ENCODE measurements at regions not wholly inside any gene's neighbourhood (a gene's known extent, or its start where the extent isn't known, plus 50 kb on each side); places are given as distances from the start of the nearest gene placed in this dataset.

DNA sequence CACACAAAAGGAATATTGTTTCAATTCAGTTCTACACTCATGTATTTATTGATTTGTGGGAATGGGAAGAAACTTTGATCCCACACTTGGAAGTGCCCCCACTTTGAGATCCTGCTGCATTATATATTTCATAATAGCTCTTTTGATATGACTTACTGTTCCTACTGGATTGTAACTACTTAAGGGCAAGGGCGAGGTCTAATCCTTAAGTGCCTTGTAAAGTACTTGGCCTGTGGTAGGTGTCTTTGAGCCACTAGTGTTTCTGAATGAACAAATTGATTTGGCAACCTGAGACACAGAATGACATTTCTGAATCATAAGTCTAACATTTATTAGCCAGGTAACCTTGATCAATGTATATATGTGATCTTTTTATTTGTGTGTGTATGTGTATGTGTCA lies 767.2 kb downstream of the RAB28 start:
- CTCF ChIA-PET: no interaction called here
- no peak for ATAC-seq
- no peak for TF ChIP-seq ZNF274 (IDR thresholded peaks at IDR 0.05; ENCODE audit: low read depth, low read length)
- TF ChIP-seq, protein P1, sequence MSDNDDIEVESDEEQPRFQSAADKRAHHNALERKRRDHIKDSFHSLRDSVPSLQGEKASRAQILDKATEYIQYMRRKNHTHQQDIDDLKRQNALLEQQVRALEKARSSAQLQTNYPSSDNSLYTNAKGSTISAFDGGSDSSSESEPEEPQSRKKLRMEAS (IDR thresholded peaks at IDR 0.05): no peak
- TF ChIP-seq ELF1 (IDR thresholded peaks at IDR 0.05; ENCODE audit: borderline replicate concordance, low read depth): no peak
- TF ChIP-seq EGR1 (IDR thresholded peaks at IDR 0.05; ENCODE audit: low read depth): no peak
- no peak for TF ChIP-seq ZFX (IDR thresholded peaks at IDR 0.05)
- TF ChIP-seq, protein P2, sequence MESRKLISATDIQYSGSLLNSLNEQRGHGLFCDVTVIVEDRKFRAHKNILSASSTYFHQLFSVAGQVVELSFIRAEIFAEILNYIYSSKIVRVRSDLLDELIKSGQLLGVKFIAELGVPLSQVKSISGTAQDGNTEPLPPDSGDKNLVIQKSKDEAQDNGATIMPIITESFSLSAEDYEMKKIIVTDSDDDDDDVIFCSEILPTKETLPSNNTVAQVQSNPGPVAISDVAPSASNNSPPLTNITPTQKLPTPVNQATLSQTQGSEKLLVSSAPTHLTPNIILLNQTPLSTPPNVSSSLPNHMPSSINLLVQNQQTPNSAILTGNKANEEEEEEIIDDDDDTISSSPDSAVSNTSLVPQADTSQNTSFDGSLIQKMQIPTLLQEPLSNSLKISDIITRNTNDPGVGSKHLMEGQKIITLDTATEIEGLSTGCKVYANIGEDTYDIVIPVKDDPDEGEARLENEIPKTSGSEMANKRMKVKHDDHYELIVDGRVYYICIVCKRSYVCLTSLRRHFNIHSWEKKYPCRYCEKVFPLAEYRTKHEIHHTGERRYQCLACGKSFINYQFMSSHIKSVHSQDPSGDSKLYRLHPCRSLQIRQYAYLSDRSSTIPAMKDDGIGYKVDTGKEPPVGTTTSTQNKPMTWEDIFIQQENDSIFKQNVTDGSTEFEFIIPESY (IDR thresholded peaks at IDR 0.05; ENCODE audit: extremely low read depth, insufficient replicate concordance, low read length): no peak
- no peak for TF ChIP-seq POLR2A (IDR thresholded peaks at IDR 0.05; ENCODE audit: borderline replicate concordance, extremely low read depth, insufficient read depth, insufficient read length)
- TF ChIP-seq CEBPB (IDR thresholded peaks at IDR 0.05; ENCODE audit: low read depth): no peak
- no peak for TF ChIP-seq POLR2AphosphoS5 (IDR thresholded peaks at IDR 0.05; ENCODE audit: low read depth, low read length)
- no peak for TF ChIP-seq YY1 (IDR thresholded peaks at IDR 0.05; ENCODE audit: extremely low read depth, insufficient replicate concordance, low read depth, low read length)
- TF ChIP-seq, protein P3, sequence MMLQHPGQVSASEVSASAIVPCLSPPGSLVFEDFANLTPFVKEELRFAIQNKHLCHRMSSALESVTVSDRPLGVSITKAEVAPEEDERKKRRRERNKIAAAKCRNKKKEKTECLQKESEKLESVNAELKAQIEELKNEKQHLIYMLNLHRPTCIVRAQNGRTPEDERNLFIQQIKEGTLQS (IDR thresholded peaks at IDR 0.05): no peak
- TF ChIP-seq EZH2phosphoT487 (IDR thresholded peaks at IDR 0.05; ENCODE audit: borderline replicate concordance): no peak
- no peak for TF ChIP-seq TCF7L2 (IDR thresholded peaks at IDR 0.05; ENCODE audit: borderline replicate concordance, extremely low read depth, insufficient read depth, insufficient read length)
- TF ChIP-seq SP1 (IDR thresholded peaks at IDR 0.05; ENCODE audit: low read depth): no peak

More for the DNA sequence above, 767.2 kb downstream of the RAB28 start:
- no peak overlapping the region for H3K4me3 ChIP-seq (replicated peaks in 1 of 2; ENCODE audit: low read depth in 1 of 2, low read length in 2 of 2)
- H3K79me2 ChIP-seq (ENCODE audit: insufficient read depth, low read length): no peaks in the 10 kb centered on the region
- BruUV-seq (replicated peaks): no TSS peak
- no peak overlapping the region for H2AFZ ChIP-seq (ENCODE audit: low read depth, low read length, poor library complexity, severe bottlenecking)
- no peak overlapping the region for H3K27ac ChIP-seq (ENCODE audit: low read depth, low read length)
- no peaks in the 10 kb centered on the region for H3K27me3 ChIP-seq (ENCODE audit: insufficient read depth, low read length)
- H3K36me3 ChIP-seq (ENCODE audit: control insufficient read depth in 1 of 2, insufficient read depth in 2 of 2, low read length in 2 of 2): no peaks in the 10 kb centered on the region
- no peak for DNase-seq (ENCODE audit: low read depth, low spot score)
- H3K4me1 ChIP-seq (ENCODE audit: control insufficient read depth in 1 of 2, insufficient read depth in 2 of 2, low read length in 2 of 2): no peaks in the 10 kb centered on the region
- POLR2A ChIA-PET: no interaction called here
- no peaks in the 10 kb centered on the region for H3K9me2 ChIP-seq (ENCODE audit: insufficient read depth)
- H3K9ac ChIP-seq (ENCODE audit: low read length): no peak overlapping the region
- H4K20me1 ChIP-seq (ENCODE audit: insufficient read depth): no peaks in the 10 kb centered on the region
- H3K4me2 ChIP-seq (ENCODE audit: low read length): no peak overlapping the region
- RAD21 ChIA-PET (ENCODE audit: low non-redundant PET in 1 of 2, low total read pairs in 2 of 2, uncharacterized antibody in 2 of 2, unreplicated experiment in 2 of 2): no interaction called here
- intact Hi-C loops (cut with micrococcal nuclease): no loop called here
- no peaks in the 10 kb centered on the region for H3K9me3 ChIP-seq (ENCODE audit: control insufficient read depth in 1 of 2, insufficient read depth in 1 of 2, low read depth in 1 of 2, low read length in 2 of 2)
